ENCODE measurements at regions not wholly inside any gene's neighbourhood (a gene's known extent, or its start where the extent isn't known, plus 50 kb on each side); places are given as distances from the start of the nearest gene placed in this dataset.

DNA sequence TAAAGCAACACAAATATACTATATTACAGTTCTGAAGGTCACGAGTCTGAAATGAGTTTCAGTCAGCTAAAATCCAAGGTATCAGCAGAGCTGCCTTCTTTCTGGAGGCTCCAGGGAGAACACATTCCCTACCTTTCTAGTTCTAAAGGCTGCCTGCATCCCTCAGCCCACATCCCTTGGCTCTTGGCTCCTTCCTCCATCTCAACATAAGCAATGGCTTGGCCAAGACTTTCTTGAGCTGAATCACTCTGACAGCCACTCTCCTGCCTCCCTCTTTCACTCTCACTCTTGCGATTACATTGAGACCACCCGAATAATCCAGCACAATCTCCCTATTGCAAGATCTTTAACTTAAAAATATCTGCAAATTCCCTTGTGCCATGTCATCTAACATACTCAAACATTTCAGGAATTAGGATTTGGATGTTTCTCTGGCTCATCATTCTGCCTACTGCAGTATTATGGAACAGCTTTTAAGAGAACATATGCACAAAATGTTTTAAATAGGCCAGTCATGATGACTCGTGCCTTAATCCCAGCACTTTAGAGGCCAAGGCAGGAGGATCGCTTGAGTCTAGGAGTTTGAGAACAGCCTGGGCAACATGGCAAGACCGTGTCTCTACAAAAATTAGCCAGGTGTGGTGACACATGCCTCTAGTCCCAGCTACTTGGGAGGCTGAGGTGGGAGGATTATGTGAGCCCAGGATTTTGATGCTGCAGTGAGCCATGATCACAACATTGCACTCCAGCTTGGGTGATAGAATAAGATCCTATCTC, 144.2 kb upstream of the VSTM2A start:
- TF ChIP-seq, protein P1, sequence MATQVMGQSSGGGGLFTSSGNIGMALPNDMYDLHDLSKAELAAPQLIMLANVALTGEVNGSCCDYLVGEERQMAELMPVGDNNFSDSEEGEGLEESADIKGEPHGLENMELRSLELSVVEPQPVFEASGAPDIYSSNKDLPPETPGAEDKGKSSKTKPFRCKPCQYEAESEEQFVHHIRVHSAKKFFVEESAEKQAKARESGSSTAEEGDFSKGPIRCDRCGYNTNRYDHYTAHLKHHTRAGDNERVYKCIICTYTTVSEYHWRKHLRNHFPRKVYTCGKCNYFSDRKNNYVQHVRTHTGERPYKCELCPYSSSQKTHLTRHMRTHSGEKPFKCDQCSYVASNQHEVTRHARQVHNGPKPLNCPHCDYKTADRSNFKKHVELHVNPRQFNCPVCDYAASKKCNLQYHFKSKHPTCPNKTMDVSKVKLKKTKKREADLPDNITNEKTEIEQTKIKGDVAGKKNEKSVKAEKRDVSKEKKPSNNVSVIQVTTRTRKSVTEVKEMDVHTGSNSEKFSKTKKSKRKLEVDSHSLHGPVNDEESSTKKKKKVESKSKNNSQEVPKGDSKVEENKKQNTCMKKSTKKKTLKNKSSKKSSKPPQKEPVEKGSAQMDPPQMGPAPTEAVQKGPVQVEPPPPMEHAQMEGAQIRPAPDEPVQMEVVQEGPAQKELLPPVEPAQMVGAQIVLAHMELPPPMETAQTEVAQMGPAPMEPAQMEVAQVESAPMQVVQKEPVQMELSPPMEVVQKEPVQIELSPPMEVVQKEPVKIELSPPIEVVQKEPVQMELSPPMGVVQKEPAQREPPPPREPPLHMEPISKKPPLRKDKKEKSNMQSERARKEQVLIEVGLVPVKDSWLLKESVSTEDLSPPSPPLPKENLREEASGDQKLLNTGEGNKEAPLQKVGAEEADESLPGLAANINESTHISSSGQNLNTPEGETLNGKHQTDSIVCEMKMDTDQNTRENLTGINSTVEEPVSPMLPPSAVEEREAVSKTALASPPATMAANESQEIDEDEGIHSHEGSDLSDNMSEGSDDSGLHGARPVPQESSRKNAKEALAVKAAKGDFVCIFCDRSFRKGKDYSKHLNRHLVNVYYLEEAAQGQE (IDR thresholded peaks at IDR 0.05; ENCODE audit: insufficient read depth in 1 of 2, low read depth in 2 of 2, low read length in 2 of 2), result no peak
- no peak for TF ChIP-seq TAF1 (IDR thresholded peaks at IDR 0.05; ENCODE audit: borderline replicate concordance, insufficient read depth, low read length)
- TF ChIP-seq POLR2AphosphoS5 (IDR thresholded peaks at IDR 0.05; ENCODE audit: low read depth, low read length), result no peak
- TF ChIP-seq SIN3A (IDR thresholded peaks at IDR 0.05; ENCODE audit: borderline replicate concordance, insufficient read depth, low read length), result no peak
- TF ChIP-seq FOXP2 (optimal IDR thresholded peaks at IDR 0.05; ENCODE audit: borderline replicate concordance, extremely low read depth, extremely low read length, insufficient read depth), result no peak

DNA sequence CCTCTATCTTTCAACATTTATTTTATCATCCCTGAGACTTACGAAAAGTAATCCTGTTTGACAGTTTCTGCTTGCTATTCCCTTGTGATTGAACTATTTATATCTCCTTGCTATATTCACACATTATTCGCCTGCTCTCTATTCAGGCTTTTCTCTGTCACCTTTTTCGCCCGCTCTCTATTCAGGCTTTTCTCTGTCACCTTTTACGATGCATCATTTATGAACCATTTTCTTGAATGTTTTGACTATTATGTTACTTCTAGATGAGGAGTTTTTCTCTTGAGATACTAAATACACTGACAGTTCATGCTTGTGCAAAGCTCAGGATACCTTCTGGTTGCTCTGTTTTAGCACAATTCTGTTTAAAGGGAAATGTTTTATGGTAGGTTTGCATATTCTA, 143.3 kb upstream of the VSTM2A start:
- TF ChIP-seq SIN3A (IDR thresholded peaks at IDR 0.05; ENCODE audit: borderline replicate concordance, insufficient read depth, low read length), result no peak
- no peak for TF ChIP-seq TAF1 (IDR thresholded peaks at IDR 0.05; ENCODE audit: borderline replicate concordance, insufficient read depth, low read length)
- no peak for TF ChIP-seq FOXP2 (optimal IDR thresholded peaks at IDR 0.05; ENCODE audit: borderline replicate concordance, extremely low read depth, extremely low read length, insufficient read depth)
- no peak for TF ChIP-seq POLR2AphosphoS5 (IDR thresholded peaks at IDR 0.05; ENCODE audit: low read depth, low read length)
- TF ChIP-seq, protein P1 (IDR thresholded peaks at IDR 0.05; ENCODE audit: insufficient read depth in 1 of 2, low read depth in 2 of 2, low read length in 2 of 2), result no peak

DNA sequence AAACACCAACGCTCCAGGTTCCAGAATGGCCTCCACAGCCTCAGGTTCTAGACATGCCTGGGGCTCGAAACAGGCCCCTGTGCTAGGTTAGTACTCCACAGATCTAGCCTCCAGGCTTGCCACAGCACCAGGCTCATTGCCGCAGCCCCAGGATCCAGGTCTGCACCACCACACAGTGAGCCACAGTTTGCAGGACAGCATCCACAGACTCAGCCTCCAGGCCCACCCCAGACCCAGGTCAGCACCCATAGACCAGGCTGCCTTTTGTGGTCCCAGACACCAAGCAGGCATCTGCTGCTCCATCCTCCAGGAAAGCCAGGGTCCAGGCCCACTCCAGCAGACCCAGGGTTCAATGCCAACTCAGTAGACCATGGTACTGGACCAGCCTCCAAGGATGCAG, 132.3 kb upstream of the VSTM2A start:
- TF ChIP-seq, protein P1 (IDR thresholded peaks at IDR 0.05; ENCODE audit: insufficient read depth in 1 of 2, low read depth in 2 of 2, low read length in 2 of 2), result no peak
- no peak for TF ChIP-seq POLR2AphosphoS5 (IDR thresholded peaks at IDR 0.05; ENCODE audit: low read depth, low read length)

DNA sequence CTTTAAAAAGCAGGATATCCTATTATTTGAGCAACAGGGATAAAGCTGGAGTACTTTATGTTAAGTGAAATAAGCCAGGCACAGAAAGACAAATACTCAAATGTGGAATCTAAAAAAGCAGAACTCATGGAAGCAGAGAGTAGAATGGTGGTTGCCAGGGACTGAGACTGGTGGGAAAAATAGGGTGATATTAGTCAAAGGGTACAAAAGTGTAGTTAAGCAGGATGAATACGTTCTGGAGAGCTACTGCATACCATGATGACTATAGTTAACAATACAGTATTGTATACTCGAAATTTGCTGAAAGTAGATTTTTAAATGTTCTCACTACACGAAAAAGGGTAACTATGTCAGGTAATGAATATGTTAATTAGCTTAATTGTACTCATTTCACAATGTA, 125.5 kb upstream of the VSTM2A start:
- no peak for TF ChIP-seq TAF1 (IDR thresholded peaks at IDR 0.05; ENCODE audit: borderline replicate concordance, insufficient read depth, low read length)
- no peak for TF ChIP-seq FOXP2 (optimal IDR thresholded peaks at IDR 0.05; ENCODE audit: borderline replicate concordance, extremely low read depth, extremely low read length, insufficient read depth)
- TF ChIP-seq, protein P1 (IDR thresholded peaks at IDR 0.05; ENCODE audit: insufficient read depth in 1 of 2, low read depth in 2 of 2, low read length in 2 of 2), result no peak
- no peak for TF ChIP-seq POLR2AphosphoS5 (IDR thresholded peaks at IDR 0.05; ENCODE audit: low read depth, low read length)
- TF ChIP-seq SIN3A (IDR thresholded peaks at IDR 0.05; ENCODE audit: borderline replicate concordance, insufficient read depth, low read length), result no peak

DNA sequence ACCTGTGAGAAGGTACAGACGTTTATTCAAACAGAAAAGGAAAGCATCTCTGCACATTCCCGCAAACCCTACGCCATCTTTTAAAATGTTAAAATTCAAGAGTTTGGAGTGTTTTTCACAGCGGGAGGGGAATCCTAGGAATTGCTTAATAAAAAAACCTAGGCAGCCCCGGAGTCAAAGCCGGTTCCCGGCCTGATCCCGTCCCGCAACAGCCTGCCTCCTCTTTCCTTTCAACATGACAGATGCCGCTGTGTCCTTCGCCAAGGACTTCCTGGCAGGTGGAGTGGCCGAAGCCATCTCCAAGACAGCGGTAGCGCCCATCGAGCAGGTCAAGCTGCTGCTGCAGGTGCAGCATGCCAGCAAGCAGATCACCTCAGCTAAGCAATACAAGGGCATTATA, 123.0 kb upstream of the VSTM2A start:
- TF ChIP-seq TAF1 (IDR thresholded peaks at IDR 0.05; ENCODE audit: borderline replicate concordance, insufficient read depth, low read length) (no peak), POLR2AphosphoS5 (IDR thresholded peaks at IDR 0.05; ENCODE audit: low read depth, low read length) (no peak), SIN3A (IDR thresholded peaks at IDR 0.05; ENCODE audit: borderline replicate concordance, insufficient read depth, low read length) (no peak), FOXP2 (optimal IDR thresholded peaks at IDR 0.05; ENCODE audit: borderline replicate concordance, extremely low read depth, extremely low read length, insufficient read depth) (no peak)
- TF ChIP-seq, protein P1 (IDR thresholded peaks at IDR 0.05; ENCODE audit: insufficient read depth in 1 of 2, low read depth in 2 of 2, low read length in 2 of 2), result no peak

All from PFSK-1 (cell line).